GM21737 (cell line): ENCODE measurements at regions not wholly inside any gene's neighbourhood (a gene's known extent, or its start where the extent isn't known, plus 50 kb on each side); places are given as distances from the start of the nearest gene placed in this dataset.
A peak's percentile ranks its signal among the peaks of the same experiment; 100 is the strongest.

Experiments
- ATAC-seq: cut with Tn5 transposase; IDR thresholded peaks from one replicate; pipeline ENCODE4 v1.9.1; 2021; ENCODE audit warnings: mild to moderate bottlenecking, moderate library complexity; ENCODE audit not compliant: unreplicated experiment

- ATAC-seq = peak; percentile 19
Measured at GRCh38 chr21:9246010-9246409, 1275.4 kb upstream of the TPTE start.

GRCh38 chr21:9246481-9247289 is 1274.7 kb upstream of the TPTE start:
- ATAC-seq = peak; percentile 44

GRCh38 chr21:9247290-9247613 is 1274.1 kb upstream of the TPTE start:
- ATAC-seq = peak; percentile 13

GRCh38 chr21:9247616-9248317 is 1273.6 kb upstream of the TPTE start:
- ATAC-seq = peak; percentile 33
